Right ventricle myocardium superior (tissue), 1 donor: ENCODE measurements at regions not wholly inside any gene's neighbourhood (a gene's known extent, or its start where the extent isn't known, plus 50 kb on each side); places are given as distances from the start of the nearest gene placed in this dataset.
"Not testable (repeated sequence)": the region's sequence is repeated elsewhere in the genome, so short reads cannot be mapped to it uniquely, and the experiment has no call there.

Experiments used
- ATAC-seq: fragments of 200-7000 bp; cut with Tn5 transposase; one replicate; pipeline ENCODE4 v1.9.1; 2020; ENCODE audit warnings: mild to moderate bottlenecking; ENCODE audit not compliant: poor library complexity
- DNase-seq: peaks from one replicate; pipeline ENCODE4 v3.0.0-alpha.2; 2020
- intact Hi-C: fragments of 100-400 bp; cut with DNase I; formaldehyde crosslinking; loops from one replicate; pipeline ENCODE4 v1.11.2; 2022
- donor health status: DM: no; HTN: yes; CAD: no; lungs with severe emphysema.

DNA sequence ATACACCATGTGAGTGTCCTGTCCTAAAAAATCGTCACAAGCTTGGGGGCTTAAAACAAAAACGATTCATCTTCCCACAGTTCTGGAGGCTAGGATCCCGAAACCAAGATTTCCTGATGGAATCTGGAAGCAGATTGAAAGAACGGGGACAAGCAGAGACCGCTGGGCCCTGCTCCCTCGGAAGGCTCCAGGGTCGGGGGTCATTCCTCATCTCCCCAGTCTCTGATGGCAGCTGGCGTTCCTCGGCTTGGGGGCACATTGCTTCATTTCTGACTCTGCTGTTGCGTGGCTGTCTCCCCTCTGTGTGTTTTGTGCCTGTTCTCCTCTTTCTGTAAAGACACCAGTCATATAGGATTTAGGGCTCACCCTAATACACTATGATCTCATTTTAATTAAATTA is 114.2 kb upstream of the TMPRSS2 start:
- ATAC-seq (no peak), DNase-seq (no peak)
- intact Hi-C loops = no loop called here

- intact Hi-C loops = no loop called here
- DNase-seq = no peak
- no peak for ATAC-seq
Measured at GRCh38 chr21:41621513-41621912, 113.6 kb upstream of the TMPRSS2 start.

DNA sequence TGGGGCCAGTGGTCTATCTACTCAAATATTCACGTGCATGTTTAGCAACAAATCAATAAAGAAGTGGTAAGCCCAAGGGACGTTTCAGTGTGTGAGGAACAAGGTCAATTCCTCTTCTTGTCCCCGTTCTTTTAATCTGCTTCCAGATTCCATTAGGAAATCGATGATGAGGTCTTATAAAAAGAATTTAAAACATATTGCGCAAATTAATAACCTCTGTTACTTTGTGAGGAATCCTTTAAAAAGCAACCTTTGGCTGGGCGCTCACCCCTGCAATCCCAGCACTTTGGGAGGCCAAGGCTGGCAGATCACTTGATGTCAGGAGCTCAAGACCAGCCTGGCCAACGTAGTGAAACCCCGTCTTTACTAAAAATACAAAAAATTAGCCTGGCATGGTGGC is 113.0 kb upstream of the TMPRSS2 start:
- intact Hi-C loops = no loop called here
- ATAC-seq = no peak
- DNase-seq = no peak

DNA sequence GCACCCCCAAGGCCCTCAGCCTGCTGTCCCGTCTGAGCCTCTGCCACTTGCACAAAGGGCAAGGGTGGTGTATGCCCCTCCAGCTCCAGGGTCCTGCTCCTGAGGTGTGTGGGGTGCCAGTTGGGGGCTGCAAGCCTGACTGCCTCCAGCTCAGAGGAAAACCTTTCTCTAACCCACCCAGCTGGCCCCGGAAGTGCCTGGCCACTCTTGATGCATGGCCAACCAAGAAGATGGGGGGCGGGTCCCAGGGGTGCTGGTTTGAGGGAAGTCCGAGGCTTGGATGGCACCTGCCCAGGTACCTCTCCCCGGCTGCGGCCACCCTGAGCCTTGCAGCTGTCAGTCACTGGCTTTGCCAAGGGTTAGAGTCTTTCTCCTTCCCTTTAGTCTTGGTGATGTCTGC is 112.6 kb upstream of the TMPRSS2 start:
- intact Hi-C loops = no loop called here
- ATAC-seq (no peak), DNase-seq (no peak)

GRCh38 chr21:41616031-41616591 is 108.2 kb upstream of the TMPRSS2 start:
- no peak for ATAC-seq
- DNase-seq = no peak
- intact Hi-C loops = loop anchor here (10.0 kb wide), 1 partner anchor 499 kb away; no protein-coding TSS in a partner anchor

GRCh38 chr21:41615613-41616012 is 107.7 kb upstream of the TMPRSS2 start:
- ATAC-seq = no peak
- intact Hi-C loops = loop anchor here (10.0 kb wide), 1 partner anchor 499 kb away; no protein-coding TSS in a partner anchor
- no peak for DNase-seq

DNA sequence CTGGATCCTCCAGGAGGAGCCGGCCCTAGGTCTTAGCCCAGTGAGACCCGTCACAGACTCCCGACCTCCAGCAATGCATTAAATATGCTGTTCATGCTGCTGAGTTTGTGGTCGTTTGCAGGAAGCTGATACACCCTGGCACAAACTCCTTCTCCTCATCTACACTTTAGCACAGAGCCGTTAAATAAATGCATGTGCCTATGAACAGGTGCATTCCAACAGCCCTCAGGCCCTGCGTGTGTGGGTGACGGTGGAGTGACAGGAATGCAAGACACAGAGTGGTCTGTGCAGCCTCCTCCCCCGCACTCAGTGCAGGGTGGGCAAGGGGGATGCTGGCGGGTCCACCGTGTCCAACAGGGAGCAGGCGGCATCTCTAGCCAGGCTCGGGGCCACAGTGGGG is 106.6 kb upstream of the TMPRSS2 start:
- DNase-seq (no peak), ATAC-seq (no peak)
- intact Hi-C loops = loop anchor here (10.0 kb wide), 1 partner anchor 500 kb away; no protein-coding TSS in a partner anchor

- ATAC-seq = no peak
- intact Hi-C loops = loop anchor here (2.0 to 10.0 kb wide), 2 partner anchors 165 to 501 kb away; no protein-coding TSS in a partner anchor
- DNase-seq = no peak
Measured at GRCh38 chr21:41613533-41613909, 105.6 kb upstream of the TMPRSS2 start.

DNA sequence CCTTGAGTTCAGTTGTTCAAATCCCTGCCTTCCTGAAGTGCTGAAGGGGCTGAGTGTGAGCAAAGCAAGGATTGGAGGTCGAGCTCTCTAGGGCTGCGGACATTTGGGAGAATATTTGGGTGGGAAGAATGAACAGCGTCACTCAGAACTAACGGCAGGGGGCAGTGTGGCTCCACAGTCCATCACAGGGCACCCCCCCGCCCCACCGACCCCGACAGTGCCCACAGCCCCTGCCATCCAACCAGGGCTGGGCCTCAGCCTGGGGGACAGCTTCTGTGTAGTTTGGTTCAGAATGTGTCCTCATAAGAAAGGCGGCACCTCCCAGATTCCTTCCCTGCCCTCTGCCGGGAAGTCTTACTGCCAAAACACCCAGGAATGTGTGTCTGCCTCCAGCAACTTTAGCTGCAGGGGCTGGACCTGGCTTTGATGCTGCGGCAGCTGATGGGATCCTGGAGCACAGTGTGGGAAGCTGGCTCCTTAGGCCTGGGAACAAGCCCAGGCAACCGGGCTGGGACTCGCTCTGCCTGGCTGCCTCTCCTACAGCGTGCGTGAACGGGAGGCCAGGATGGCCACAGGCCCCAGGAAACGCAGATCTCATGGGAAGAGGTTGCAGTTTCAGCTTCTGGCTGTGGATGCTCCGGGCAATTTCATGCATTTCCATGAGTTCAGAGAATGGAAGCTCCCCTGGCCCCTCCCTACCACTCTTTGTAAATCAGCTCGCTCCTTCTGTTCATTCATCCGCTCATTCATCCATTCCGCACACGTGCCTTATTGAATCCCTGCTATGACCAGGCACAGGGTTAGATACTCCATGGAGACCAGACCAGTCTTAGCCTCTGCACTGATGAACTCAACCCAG is 104.9 kb upstream of the TMPRSS2 start:
- DNase-seq = peak; percentile 84
- intact Hi-C loops = loop anchor here (2.0 to 10.0 kb wide), 2 partner anchors 166 to 502 kb away; no protein-coding TSS in a partner anchor
- peak; percentile 93 for ATAC-seq

GRCh38 chr21:41611966-41612606 is 104.1 kb upstream of the TMPRSS2 start:
- ATAC-seq = no peak
- intact Hi-C loops = loop anchor here (2.0 to 10.0 kb wide), 2 partner anchors 167 to 503 kb away; no protein-coding TSS in a partner anchor

GRCh38 chr21:41611441-41611840 is 103.5 kb upstream of the TMPRSS2 start:
- intact Hi-C loops = loop anchor here (10.0 kb wide), 1 partner anchor 503 kb away; no protein-coding TSS in a partner anchor
- ATAC-seq (no peak), DNase-seq (no peak)

More at GRCh38 chr21:41611966-41612606, 104.1 kb upstream of the TMPRSS2 start:
- DNase-seq = no peak

GRCh38 chr21:41610840-41611115 is 102.8 kb upstream of the TMPRSS2 start:
- intact Hi-C loops = loop anchor here (10.0 kb wide), 1 partner anchor 504 kb away; no protein-coding TSS in a partner anchor
- not testable (repeated sequence) for ATAC-seq, DNase-seq

DNA sequence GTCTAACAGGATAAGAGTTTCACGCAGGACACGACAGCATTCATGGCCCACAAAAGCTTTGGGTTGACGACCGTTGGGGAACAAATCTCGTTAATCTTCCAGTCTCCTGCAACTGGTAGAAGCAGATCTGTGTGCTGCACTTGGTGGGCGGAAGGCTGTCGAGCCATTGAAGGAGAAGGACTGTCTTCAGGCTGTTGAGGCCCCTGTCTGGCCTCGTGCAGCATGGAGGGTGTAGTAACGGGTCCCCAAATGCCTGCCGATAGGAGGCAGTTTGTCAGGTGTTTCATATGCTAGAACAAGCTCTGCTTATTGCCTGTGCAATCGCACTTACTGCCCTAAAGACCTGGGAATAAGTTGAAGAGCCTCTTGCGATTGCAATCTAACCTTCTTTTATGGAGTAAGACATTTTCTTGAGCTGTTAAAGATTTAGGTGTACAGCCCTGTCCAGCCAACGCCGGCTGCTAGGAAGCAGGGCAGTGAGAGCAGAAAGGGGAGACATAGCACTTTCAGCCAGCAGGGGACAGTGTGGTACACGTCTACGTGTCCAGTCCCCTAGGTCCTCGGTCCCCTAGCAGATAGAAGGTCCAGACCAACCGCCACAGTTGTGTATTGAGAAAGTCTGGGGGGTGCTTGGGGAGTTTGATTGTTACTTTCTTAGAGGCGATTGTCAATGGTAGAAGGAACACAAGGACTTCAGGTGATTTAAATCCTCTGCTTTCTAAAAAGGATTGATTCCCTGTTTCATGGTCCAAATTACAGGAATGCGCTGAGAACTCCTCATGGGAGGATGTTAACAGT is 102.3 kb upstream of the TMPRSS2 start:
- peak; percentile 50 for ATAC-seq
- intact Hi-C loops = loop anchor here (10.0 kb wide), 1 partner anchor 505 kb away; no protein-coding TSS in a partner anchor
- peak; percentile 65 for DNase-seq

DNA sequence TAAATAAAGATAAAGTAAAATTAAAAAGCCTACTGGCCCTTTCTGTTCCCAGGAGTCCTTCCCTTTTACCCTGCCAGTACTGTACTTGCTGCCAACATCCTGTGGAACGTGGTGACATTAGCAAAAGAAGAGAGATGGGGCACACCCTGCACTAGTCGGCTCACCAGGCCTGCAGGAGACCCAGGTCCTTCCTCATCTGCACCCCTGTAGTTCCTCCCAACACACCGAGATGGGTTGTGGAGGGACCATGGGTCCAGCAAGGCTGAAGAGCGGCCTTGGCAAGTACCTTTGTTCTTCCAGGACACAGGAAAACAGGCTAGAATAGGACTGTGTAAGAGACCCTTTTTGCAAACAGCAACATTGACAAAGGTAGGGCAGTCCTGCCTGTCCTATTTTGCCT is 98.7 kb upstream of the TMPRSS2 start:
- intact Hi-C loops = no loop called here
- ATAC-seq = no peak
- DNase-seq = no peak

DNA sequence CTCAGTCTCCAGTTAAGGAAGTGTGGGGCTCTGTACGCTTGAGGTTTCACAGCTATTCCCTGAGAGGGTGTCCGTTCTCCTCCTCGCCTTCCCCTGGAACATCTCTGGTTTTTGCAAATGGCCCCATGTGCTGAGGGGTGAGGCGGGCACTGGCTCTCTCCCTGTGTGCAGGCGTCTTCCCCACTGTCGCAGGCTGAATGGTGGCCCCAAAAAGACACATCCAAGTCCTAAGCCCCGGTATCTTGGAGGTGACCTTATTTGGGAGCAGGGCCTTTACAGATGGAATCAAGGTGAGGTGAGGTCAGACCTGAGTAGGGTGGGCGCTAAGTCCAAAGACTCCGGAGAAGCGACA is 98.0 kb upstream of the TMPRSS2 start:
- intact Hi-C loops = no loop called here
- ATAC-seq (no peak), DNase-seq (no peak)

DNA sequence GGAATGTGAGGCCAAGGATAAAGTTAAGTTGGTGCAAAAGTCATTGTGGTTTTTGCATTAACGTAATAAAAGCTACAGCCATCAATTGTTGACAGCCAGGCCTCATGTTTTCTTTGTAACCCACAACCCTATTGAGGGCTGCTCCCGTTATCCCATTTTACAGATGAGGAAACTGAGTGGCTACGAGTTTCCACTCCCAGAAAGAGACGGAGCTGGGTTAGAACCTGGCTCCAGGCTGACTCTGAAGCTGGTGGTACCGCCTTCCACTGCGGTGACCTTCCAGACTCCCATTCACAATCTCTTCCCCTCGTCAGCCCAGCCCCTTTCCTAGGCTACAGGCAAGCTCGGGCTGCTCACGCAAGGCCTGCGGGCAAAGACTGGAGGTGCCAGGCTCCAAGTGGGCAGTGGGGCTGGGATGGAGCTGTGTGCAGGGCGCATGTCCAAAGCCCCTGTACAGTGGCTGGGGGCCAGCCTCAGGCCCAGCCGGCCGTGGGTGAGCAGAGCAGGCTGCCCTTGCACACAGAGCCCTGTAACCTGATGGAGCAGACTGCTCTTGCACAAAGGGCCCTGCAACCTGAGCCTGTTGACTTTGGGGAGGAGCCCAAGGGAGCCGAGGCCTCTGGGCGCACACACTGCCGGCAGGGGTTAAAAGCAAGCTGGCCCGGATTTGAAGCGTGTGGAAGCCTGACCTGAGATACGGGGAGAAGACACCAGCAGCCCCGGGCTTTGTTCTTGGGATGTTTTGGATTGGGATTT is 97.4 kb upstream of the TMPRSS2 start:
- intact Hi-C loops = no loop called here
- ATAC-seq (no peak), DNase-seq (no peak)

- ATAC-seq (no peak), DNase-seq (no peak)
- intact Hi-C loops = no loop called here
Measured at GRCh38 chr21:41604583-41605041, 96.7 kb upstream of the TMPRSS2 start.

DNA sequence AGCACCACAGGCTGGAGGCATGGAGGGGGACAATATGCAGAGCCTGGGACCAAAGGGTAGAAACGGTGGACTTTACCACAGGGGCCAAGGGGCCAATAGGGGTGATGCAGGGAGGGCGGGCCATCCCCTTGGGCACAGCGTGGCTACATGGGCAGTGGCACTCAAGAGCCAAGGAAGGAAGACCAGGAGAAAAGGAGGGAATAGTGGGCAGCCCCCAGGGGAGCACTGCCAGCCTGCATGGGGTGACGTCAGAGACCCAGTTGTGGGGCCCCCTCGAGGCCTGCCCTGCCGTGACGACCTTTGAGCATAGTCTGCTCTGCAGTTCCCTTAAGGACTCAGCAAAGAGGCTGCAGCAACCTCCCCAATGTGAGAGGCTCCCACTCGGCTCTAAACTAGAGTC is 95.5 kb upstream of the TMPRSS2 start:
- DNase-seq (no peak), ATAC-seq (no peak)
- intact Hi-C loops = no loop called here
